MM.1S (cell line): ENCODE measurements at regions not wholly inside any gene's neighbourhood (a gene's known extent, or its start where the extent isn't known, plus 50 kb on each side); places are given as distances from the start of the nearest gene placed in this dataset.

Source experiments
- DNase-seq: peaks from one replicate; pipeline ENCODE4 v3.0.0-alpha.2; 2015
- H2AFZ ChIP-seq: fragments of 300-600 bp; sonication (generic); 2 replicates; pipeline ENCODE4 v1.6.0; 2016; ENCODE audit warnings: antibody characterized with exemption, low read length
- H3F3A ChIP-seq: fragments of 300-600 bp; sonication (generic); 2 replicates; pipeline ENCODE4 v1.6.1; 2016; ENCODE audit warnings: mild to moderate bottlenecking, antibody characterized with exemption, low read length, moderate library complexity, mixed read lengths; ENCODE audit not compliant: insufficient read depth
- H3K27ac ChIP-seq: fragments of 300-600 bp; sonication (generic); 2 replicates; pipeline ENCODE4 v1.5.1; 2016; ENCODE audit warnings: mild to moderate bottlenecking, low read length
- H3K27me3 ChIP-seq: fragments of 300-600 bp; sonication (generic); replicated peaks from 2 replicates; pipeline ENCODE4 v1.6.0; 2016; ENCODE audit warnings: low read length; ENCODE audit not compliant: insufficient read depth
- H3K36me3 ChIP-seq: fragments of 300-600 bp; sonication (generic); replicated peaks from 2 replicates; pipeline ENCODE4 v1.6.1; 2016; ENCODE audit warnings: mild to moderate bottlenecking, low read length, mixed read lengths; ENCODE audit not compliant: insufficient read depth
- H3K4me1 ChIP-seq: fragments of 300-600 bp; sonication (generic); 2 replicates; pipeline ENCODE4 v1.6.1; 2016; ENCODE audit warnings: low read length, mixed read lengths
- H3K4me2 ChIP-seq: fragments of 300-600 bp; sonication (generic); 2 replicates; pipeline ENCODE4 v1.6.0; 2016; ENCODE audit warnings: low read depth, low read length
- H3K4me3 ChIP-seq: fragments of 300-600 bp; sonication (generic); 2 replicates; pipeline ENCODE4 v1.5.1; 2016; ENCODE audit warnings: low read length, mixed read lengths
- H3K79me2 ChIP-seq: fragments of 300-600 bp; sonication (generic); 2 replicates; pipeline ENCODE4 v1.6.1; 2016; ENCODE audit warnings: mixed run types, low read length, mixed read lengths
- H3K9ac ChIP-seq: fragments of 300-600 bp; sonication (generic); 2 replicates; pipeline ENCODE4 v1.6.1; 2016; ENCODE audit warnings: low read length, mixed read lengths
- H3K9me2 ChIP-seq: fragments of 300-600 bp; sonication (generic); replicated peaks from 2 replicates; pipeline ENCODE4 v1.6.1; 2016; ENCODE audit warnings: mild to moderate bottlenecking, low read length, mixed read lengths; ENCODE audit not compliant: insufficient read depth
- H3K9me3 ChIP-seq: fragments of 300-600 bp; sonication (generic); replicated peaks from 2 replicates; pipeline ENCODE4 v1.6.1; 2016; ENCODE audit warnings: mild to moderate bottlenecking, low read length, mixed read lengths; ENCODE audit not compliant: insufficient read depth
- H4K20me1 ChIP-seq: fragments of 300-600 bp; sonication (generic); 2 replicates; pipeline ENCODE4 v1.6.1; 2016; ENCODE audit warnings: mild to moderate bottlenecking, low read length, moderate library complexity, mixed read lengths; ENCODE audit not compliant: insufficient read depth
- CTCF ChIP-seq: fragments of 300-600 bp; sonication (generic); IDR thresholded peaks from 2 replicates; pipeline ENCODE4 v1.5.1; 2016; ENCODE audit warnings: antibody characterized with exemption, low read length, mixed read lengths
- EZH2 ChIP-seq: fragments of 300-600 bp; sonication (generic); optimal IDR thresholded peaks from 2 replicates; pipeline ENCODE3; 2017; ENCODE audit warnings: low read depth, mild to moderate bottlenecking, antibody characterized with exemption, low read length, mixed read lengths
- EZH2phosphoT487 ChIP-seq: fragments of 300-600 bp; sonication (generic); IDR thresholded peaks from 2 replicates; pipeline ENCODE4 v1.6.1; 2018; ENCODE audit warnings: antibody characterized with exemption, low read length

GRCh38 chr14:61877768-61878167 is 115.5 kb downstream of the SNAPC1 start:
- Histone ChIP-seq H3K4me2 (no peak overlapping the region), H2AFZ (no peak overlapping the region), H4K20me1 (no peaks in the 10 kb centered on the region)

GRCh38 chr14:61878931-61879330 is 116.7 kb downstream of the SNAPC1 start:
- DNase-seq = no peak
- H4K20me1 ChIP-seq = no peaks in the 10 kb centered on the region
- H3F3A ChIP-seq = no peaks in the 10 kb centered on the region
- no peaks in the 10 kb centered on the region for H3K27me3 ChIP-seq
- no peak overlapping the region for H3K4me2 ChIP-seq
- no peak overlapping the region for H3K27ac ChIP-seq
- no peaks in the 10 kb centered on the region for H3K79me2 ChIP-seq
- no peak overlapping the region for H2AFZ ChIP-seq
- H3K9ac ChIP-seq = no peak overlapping the region
- H3K4me3 ChIP-seq = no peak overlapping the region
- no peaks in the 10 kb centered on the region for H3K9me2 ChIP-seq
- TF ChIP-seq EZH2phosphoT487 (no peak), CTCF (no peak), EZH2 (no peak)
- no peaks in the 10 kb centered on the region for H3K9me3 ChIP-seq
- H3K36me3 ChIP-seq = no peaks in the 10 kb centered on the region
- no peaks in the 10 kb centered on the region for H3K4me1 ChIP-seq

More at GRCh38 chr14:61877768-61878167, 115.5 kb downstream of the SNAPC1 start:
- H3K27ac ChIP-seq = no peak overlapping the region
- H3K9me2 ChIP-seq = no peaks in the 10 kb centered on the region
- H3F3A ChIP-seq = no peaks in the 10 kb centered on the region
- H3K4me1 ChIP-seq = no peaks in the 10 kb centered on the region
- TF ChIP-seq EZH2 = no peak
- H3K9ac ChIP-seq = no peak overlapping the region
- H3K9me3 ChIP-seq = no peaks in the 10 kb centered on the region
- no peaks in the 10 kb centered on the region for H3K27me3 ChIP-seq
- no peak overlapping the region for H3K4me3 ChIP-seq
- H3K36me3 ChIP-seq = no peaks in the 10 kb centered on the region
- DNase-seq = no peak
- no peaks in the 10 kb centered on the region for H3K79me2 ChIP-seq

- Histone ChIP-seq H3F3A (no peaks in the 10 kb centered on the region), H3K9me2 (no peaks in the 10 kb centered on the region), H3K27me3 (no peaks in the 10 kb centered on the region), H3K4me3 (no peak overlapping the region), H3K4me1 (no peaks in the 10 kb centered on the region), H4K20me1 (no peaks in the 10 kb centered on the region), H3K27ac (no peak overlapping the region), H2AFZ (no peak overlapping the region), H3K36me3 (no peaks in the 10 kb centered on the region), H3K79me2 (no peaks in the 10 kb centered on the region), H3K9ac (no peak overlapping the region), H3K9me3 (no peaks in the 10 kb centered on the region), H3K4me2 (no peak overlapping the region)
- DNase-seq = no peak
- TF ChIP-seq CTCF = no peak
These were observed 118.8 kb downstream of the SNAPC1 start for GRCh38 chr14:61881046-61881445.

GRCh38 chr14:61884711-61885110 is 122.5 kb downstream of the SNAPC1 start:
- Histone ChIP-seq H2AFZ (no peak overlapping the region), H3F3A (no peaks in the 10 kb centered on the region), H3K27me3 (no peaks in the 10 kb centered on the region), H3K4me1 (no peaks in the 10 kb centered on the region), H3K9me3 (no peaks in the 10 kb centered on the region), H3K4me2 (no peak overlapping the region), H3K9me2 (no peaks in the 10 kb centered on the region), H3K36me3 (no peaks in the 10 kb centered on the region), H3K9ac (no peak overlapping the region), H3K4me3 (no peak overlapping the region), H4K20me1 (no peaks in the 10 kb centered on the region), H3K79me2 (no peaks in the 10 kb centered on the region), H3K27ac (no peak overlapping the region)
- TF ChIP-seq EZH2phosphoT487 (no peak), EZH2 (no peak)
- DNase-seq = no peak
